ENCODE measurements at regions not wholly inside any gene's neighbourhood (a gene's known extent, or its start where the extent isn't known, plus 50 kb on each side); places are given as distances from the start of the nearest gene placed in this dataset.

DNA sequence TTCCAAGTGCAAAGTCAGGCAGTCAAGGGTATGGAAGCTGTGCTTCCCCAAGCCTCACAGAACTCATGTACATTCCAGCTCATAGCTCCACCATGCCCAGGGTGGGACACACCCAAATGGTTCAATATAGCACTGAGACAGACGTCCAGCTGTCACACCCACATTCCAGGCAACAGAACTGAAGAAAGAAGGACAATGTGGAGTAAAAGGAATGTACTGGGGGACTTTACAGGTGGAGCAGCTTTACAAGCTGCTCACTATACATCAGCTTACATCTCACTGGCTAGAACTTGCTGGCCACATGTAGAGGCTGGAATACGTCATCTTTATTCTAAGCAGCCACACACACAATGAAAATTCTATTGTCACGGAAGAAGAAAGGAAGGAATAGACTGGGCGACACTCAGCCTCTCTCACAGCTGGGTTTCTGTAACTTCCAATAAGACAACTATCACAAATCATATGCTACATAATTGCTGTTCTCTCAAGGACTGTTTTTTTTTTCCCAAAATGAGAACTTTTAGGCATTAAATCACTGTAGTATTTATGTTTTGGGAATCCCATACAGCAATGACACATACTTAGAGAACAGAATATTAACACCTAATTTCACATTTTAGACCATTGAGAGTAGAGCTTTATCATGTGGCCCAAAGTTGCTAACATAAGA lies 86.1 kb downstream of the KLF12 start:
- Histone ChIP-seq H3K4me3 (no peak overlapping the region), H3K27ac (no peak overlapping the region), H3K36me3 (no peaks in the 10 kb centered on the region), H3K9me3 (no peaks in the 10 kb centered on the region), H3K27me3 (no peaks in the 10 kb centered on the region), H3K4me1 (peaks cover 0 to 21% (median 0%) of the 10 kb centered on the region in 4 donors)
- TF ChIP-seq EP300 (IDR thresholded peaks at IDR 0.05) (no peak), POLR2A (IDR thresholded peaks at IDR 0.05) (no peak)
- TF ChIP-seq, protein P1, sequence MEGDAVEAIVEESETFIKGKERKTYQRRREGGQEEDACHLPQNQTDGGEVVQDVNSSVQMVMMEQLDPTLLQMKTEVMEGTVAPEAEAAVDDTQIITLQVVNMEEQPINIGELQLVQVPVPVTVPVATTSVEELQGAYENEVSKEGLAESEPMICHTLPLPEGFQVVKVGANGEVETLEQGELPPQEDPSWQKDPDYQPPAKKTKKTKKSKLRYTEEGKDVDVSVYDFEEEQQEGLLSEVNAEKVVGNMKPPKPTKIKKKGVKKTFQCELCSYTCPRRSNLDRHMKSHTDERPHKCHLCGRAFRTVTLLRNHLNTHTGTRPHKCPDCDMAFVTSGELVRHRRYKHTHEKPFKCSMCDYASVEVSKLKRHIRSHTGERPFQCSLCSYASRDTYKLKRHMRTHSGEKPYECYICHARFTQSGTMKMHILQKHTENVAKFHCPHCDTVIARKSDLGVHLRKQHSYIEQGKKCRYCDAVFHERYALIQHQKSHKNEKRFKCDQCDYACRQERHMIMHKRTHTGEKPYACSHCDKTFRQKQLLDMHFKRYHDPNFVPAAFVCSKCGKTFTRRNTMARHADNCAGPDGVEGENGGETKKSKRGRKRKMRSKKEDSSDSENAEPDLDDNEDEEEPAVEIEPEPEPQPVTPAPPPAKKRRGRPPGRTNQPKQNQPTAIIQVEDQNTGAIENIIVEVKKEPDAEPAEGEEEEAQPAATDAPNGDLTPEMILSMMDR (IDR thresholded peaks at IDR 0.05): no peak
- no peak for DNase-seq (ENCODE audit: low spot score in 2 of 2)
- 56 to 61% methylated on average over 4 of the region's 4 CpGs for WGBS, 2 donors

DNA sequence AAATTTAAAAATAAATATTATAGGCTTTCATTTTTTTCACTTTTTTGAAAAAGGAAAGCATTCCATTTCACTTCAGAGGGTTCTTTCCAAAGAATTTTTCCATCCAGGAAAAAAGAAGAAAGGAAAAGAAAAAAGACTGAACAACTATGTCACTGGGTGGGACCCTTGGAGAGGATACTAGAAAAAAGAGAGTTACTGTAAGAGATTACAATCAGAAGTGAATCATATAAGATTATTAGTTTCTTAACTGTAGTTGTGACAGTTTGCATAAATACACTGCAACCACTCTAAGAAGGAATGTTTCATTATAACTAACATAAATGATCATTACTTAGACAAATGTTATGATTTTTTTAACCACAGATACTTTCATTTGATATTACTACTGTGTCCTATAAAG lies 87.8 kb downstream of the KLF12 start:
- no peak for DNase-seq (ENCODE audit: low spot score in 2 of 2)
- no peaks in the 10 kb centered on the region for H3K9me3 ChIP-seq
- H3K27ac ChIP-seq: no peak overlapping the region
- peaks cover 0 to 34% (median 0%) of the 10 kb centered on the region in 4 donors for H3K4me1 ChIP-seq
- H3K36me3 ChIP-seq: no peaks in the 10 kb centered on the region
- no peak overlapping the region for H3K4me3 ChIP-seq
- no peak for TF ChIP-seq POLR2A (IDR thresholded peaks at IDR 0.05)
- TF ChIP-seq, protein P1 (IDR thresholded peaks at IDR 0.05): no peak
- TF ChIP-seq EP300 (IDR thresholded peaks at IDR 0.05): no peak
- no peaks in the 10 kb centered on the region for H3K27me3 ChIP-seq

DNA sequence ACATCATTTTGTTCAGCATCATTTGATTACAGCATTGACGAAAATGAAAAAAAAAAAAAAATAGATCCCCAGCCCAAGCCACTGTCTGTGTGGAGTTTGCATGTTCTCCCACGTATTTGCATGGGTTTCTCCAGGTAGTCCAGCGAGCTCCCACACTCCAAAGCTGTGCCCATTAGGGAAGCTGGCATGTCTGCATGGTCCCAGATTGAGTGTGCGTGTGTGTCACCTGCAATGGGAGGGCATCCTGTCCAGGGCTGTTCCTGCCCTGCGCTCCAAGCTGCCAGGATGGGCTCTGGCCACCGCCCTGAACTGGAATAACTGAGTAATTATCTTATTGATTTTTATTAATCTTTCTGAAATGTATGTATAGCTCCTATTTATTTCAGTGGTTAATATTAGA lies 88.6 kb downstream of the KLF12 start:
- Histone ChIP-seq H3K9me3 (no peaks in the 10 kb centered on the region), H3K4me3 (no peak overlapping the region), H3K27me3 (no peaks in the 10 kb centered on the region), H3K36me3 (no peaks in the 10 kb centered on the region), H3K4me1 (peaks cover 0 to 42% (median 0%) of the 10 kb centered on the region in 4 donors), H3K27ac (no peak overlapping the region)
- TF ChIP-seq EP300 (IDR thresholded peaks at IDR 0.05): no peak
- TF ChIP-seq, protein P1 (IDR thresholded peaks at IDR 0.05): no peak
- TF ChIP-seq POLR2A (IDR thresholded peaks at IDR 0.05): no peak
- DNase-seq (ENCODE audit: low spot score in 2 of 2): no peak
- WGBS, 2 donors: 96 to 97% methylated on average over 6 of the region's 6 CpGs

DNA sequence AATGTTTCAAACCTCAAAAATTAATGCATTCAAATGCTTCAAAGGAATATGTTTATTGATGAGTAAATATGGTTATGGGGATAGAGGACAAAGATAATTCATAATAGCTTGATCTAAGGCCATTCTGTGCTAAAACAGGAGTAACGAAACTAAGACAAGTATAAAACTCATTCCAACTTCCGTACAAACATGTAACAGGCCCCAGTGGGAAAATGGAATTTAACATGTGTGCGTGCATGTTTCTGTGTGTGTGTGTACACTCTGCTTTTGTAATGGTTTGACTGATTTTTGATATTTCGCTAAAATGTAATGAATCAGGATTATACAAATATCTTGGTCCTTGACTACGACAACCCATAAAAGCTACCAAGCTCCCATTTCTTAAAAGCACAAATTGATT lies 91.0 kb downstream of the KLF12 start:
- TF ChIP-seq, protein P1 (IDR thresholded peaks at IDR 0.05): no peak
- TF ChIP-seq EP300 (IDR thresholded peaks at IDR 0.05): no peak
- no peak for TF ChIP-seq POLR2A (IDR thresholded peaks at IDR 0.05)
- H3K36me3 ChIP-seq: no peaks in the 10 kb centered on the region
- H3K4me3 ChIP-seq: no peak overlapping the region
- no peak for DNase-seq (ENCODE audit: low spot score in 2 of 2)
- peaks cover 0 to 47% (median 0%) of the 10 kb centered on the region in 4 donors for H3K4me1 ChIP-seq
- H3K27me3 ChIP-seq: no peaks in the 10 kb centered on the region
- no peak overlapping the region for H3K27ac ChIP-seq
- H3K9me3 ChIP-seq: no peaks in the 10 kb centered on the region
- 62 to 65% methylated on average over 5 of the region's 5 CpGs for WGBS, 2 donors

DNA sequence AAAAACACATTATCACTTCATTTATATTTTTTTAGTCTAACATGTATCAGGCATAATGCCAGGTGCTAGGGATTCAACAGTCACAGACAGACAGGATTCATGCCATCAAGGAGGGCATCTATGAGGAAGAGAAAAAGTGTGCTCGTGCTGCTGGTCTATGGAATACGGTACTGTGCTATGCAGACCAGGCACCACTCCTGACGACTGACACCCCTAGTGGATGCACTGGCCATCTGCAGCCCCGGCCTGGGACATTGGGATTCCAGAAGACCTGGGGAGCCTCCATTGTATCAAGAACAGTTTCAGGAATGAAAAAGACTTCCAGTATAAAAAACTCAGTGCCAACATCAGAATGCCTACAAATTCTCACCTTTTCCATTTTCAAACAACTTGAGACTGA lies 94.0 kb downstream of the KLF12 start:
- 44 to 46% methylated on average over 4 of the region's 4 CpGs for WGBS, 2 donors

More for the DNA sequence above, 94.0 kb downstream of the KLF12 start:
- peak in 1 of 2 donors; percentile 25 for DNase-seq (ENCODE audit: low spot score in 2 of 2)
- H3K9me3 ChIP-seq: no peaks in the 10 kb centered on the region
- TF ChIP-seq, protein P1 (IDR thresholded peaks at IDR 0.05): peak; percentile 31 to 52 (median 39)
- TF ChIP-seq EP300 (IDR thresholded peaks at IDR 0.05): no peak
- no peaks in the 10 kb centered on the region for H3K27me3 ChIP-seq
- no peak overlapping the region for H3K27ac ChIP-seq
- H3K4me1 ChIP-seq: peaks cover 0 to 47% (median 0%) of the 10 kb centered on the region in 4 donors
- H3K4me3 ChIP-seq: no peak overlapping the region
- H3K36me3 ChIP-seq: no peaks in the 10 kb centered on the region
